ENCODE measurements at regions not wholly inside any gene's neighbourhood (a gene's known extent, or its start where the extent isn't known, plus 50 kb on each side); places are given as distances from the start of the nearest gene placed in this dataset.

DNA sequence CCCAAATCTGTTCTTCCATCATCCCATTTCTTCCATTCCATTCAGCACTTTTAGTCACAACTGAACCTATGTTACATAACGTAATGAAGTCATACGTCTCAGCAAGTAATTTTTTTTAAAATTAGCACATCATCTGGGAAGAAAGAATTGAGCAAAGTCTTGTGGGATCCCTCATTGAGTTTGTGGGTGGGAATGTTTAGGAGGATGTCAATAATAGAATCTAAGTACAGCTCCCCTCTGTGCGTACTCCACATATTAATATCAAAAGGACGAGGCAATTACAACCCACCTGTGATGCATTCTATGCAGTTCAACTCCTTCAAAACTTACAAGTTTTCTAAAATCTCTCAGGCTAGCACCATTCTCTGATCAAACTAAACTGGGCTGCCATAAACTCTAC lies 526.3 kb downstream of the AGTPBP1 start:
- H3K4me3 ChIP-seq, result no peak overlapping the region
- no peaks in the 10 kb centered on the region for H3K4me1 ChIP-seq (replicated peaks)
- no peak for DNase-seq (ENCODE audit: low read depth in 1 of 2, low spot score in 2 of 2)
- no peaks in the 10 kb centered on the region for H3K27me3 ChIP-seq (replicated peaks)
- no peaks in the 10 kb centered on the region for H3K36me3 ChIP-seq
- no peak overlapping the region for H3K27ac ChIP-seq
- H3K9me3 ChIP-seq (replicated peaks), result no peaks in the 10 kb centered on the region

DNA sequence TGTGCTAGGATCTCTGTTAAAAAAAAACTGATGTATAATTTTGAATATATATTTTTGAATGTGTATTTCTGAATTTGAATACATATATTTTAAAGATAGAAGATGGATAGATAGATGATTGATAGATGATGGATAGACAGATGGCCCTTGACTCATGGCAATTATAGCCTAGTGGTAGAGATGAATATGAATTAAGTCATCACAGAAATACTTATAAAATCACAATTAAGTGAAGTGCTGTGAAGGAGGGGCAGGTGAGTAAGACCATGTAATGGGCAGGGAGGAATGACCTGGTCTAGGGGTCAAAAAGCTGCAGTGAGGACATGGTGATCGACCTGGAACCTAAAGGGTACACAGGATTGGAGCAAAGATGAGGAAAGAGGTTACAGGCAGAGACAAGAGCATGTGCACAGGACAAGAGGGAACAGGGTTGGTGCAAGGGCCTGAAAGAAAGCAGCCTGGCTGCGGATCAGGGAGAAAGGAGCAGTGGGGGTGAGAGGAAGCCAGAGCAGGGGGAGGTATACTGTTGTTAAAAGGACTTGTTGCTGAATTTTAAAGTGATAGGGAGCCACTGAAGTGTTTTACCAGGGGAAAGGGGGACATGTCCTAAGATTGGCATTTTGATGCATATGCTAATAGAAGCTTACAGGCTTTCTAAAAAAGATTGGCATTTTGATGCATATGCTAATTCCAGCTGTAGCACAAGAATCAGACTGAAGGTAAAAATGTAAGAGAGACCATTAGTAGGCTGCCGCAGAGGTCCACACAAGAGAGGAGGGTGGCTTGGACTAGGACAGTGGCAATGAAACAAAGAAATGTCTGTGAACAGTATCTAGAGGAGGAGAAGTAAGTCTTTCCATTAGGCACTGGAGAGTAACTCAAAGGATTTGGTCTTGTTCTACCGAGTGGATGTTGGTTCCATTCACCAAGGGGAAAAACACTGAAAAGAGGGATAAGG lies 527.8 kb downstream of the AGTPBP1 start:
- Histone ChIP-seq H3K36me3 (no peaks in the 10 kb centered on the region), H3K4me3 (no peak overlapping the region), H3K27ac (no peak overlapping the region), H3K27me3 (replicated peaks) (no peaks in the 10 kb centered on the region), H3K9me3 (replicated peaks) (no peaks in the 10 kb centered on the region), H3K4me1 (replicated peaks) (no peaks in the 10 kb centered on the region)
- DNase-seq (ENCODE audit: low read depth in 1 of 2, low spot score in 2 of 2), result no peak

DNA sequence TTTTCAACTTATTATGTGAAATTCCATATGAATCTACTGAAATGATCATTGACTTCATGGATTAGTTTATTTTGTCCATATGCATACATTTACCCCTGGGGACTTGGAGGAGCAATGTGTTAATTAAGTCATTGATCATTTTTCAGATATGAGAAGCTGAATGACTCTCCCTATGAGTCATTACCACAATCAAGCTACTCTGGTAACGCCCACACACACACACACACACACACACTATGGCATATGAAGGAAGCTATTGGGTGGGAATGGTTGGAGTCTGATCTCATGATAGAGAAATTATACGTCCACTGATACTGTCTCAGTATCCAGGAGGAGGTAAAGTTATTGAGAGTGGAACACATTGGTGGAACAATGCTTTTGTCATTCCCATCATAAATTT lies 528.9 kb downstream of the AGTPBP1 start:
- Histone ChIP-seq H3K4me3 (no peak overlapping the region), H3K27me3 (replicated peaks) (no peaks in the 10 kb centered on the region), H3K9me3 (replicated peaks) (no peaks in the 10 kb centered on the region), H3K4me1 (replicated peaks) (no peaks in the 10 kb centered on the region), H3K27ac (no peak overlapping the region), H3K36me3 (no peaks in the 10 kb centered on the region)
- DNase-seq (ENCODE audit: low read depth in 1 of 2, low spot score in 2 of 2), result peak in 1 of 2 experiments; percentile 3

DNA sequence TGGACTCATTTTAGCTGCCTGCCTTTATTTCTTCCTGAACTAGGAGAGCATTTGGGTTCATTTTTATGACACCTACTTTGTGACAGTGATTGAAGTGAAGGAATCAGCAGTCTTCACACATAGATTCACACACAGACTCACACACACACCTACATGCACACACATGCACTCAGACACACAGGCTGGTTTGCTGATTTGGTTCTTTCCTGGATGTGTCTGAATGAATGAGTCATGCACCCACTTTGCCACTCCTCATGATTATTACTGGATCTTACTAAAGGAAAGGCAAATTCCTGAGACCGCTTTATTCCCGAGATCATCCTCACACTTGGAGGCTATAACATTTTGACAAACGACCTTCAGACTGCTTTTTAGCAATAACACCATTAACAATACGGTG lies 529.5 kb downstream of the AGTPBP1 start:
- Histone ChIP-seq H3K4me3 (no peak overlapping the region), H3K27ac (no peak overlapping the region), H3K9me3 (replicated peaks) (no peaks in the 10 kb centered on the region), H3K27me3 (replicated peaks) (no peaks in the 10 kb centered on the region), H3K36me3 (no peaks in the 10 kb centered on the region), H3K4me1 (replicated peaks) (no peaks in the 10 kb centered on the region)
- DNase-seq (ENCODE audit: low read depth in 1 of 2, low spot score in 2 of 2), result no peak

DNA sequence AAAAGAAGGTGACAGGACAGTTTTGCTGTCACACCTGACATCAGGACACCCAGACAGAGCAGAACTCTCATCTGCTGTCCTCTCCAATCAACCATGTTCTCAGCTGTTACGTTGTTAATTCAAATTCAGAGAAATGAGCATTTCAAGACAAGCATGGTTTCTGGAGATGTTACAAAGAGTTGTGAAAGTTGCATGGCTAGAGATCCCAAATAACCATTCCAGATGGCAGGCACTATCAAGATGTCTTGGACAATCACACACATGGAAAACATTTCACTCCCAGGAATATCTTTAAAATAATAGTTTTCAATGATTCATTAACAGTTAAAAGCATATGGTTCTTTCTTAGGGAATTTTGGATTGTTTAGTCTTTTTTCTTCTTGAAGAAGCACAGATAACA lies 533.1 kb downstream of the AGTPBP1 start:
- Histone ChIP-seq H3K9me3 (replicated peaks) (no peaks in the 10 kb centered on the region), H3K4me3 (no peak overlapping the region), H3K27ac (no peak overlapping the region), H3K4me1 (replicated peaks) (no peaks in the 10 kb centered on the region), H3K36me3 (no peaks in the 10 kb centered on the region), H3K27me3 (replicated peaks) (no peaks in the 10 kb centered on the region)
- no peak for DNase-seq (ENCODE audit: low read depth in 1 of 2, low spot score in 2 of 2)

DNA sequence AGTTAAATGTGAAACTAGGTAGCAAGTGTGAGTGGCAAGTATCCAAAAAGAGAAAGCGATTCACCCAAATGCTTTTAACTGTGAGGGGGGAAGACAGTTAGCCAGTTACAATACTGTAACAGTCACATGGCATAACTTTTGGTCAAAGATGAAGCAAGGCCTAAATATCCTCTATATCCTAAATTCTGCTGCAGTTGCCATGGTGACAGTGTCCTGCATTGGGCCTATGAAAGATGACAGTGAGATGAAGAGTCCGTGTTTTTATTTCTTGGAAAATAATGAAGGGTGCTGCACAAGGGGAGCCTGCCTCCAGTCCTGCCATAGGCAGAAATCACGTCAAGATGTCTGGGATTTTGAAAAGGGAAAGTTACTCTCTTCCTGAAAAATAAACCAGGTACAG lies 534.6 kb downstream of the NTRK2 start:
- H3K9me3 ChIP-seq (replicated peaks), result no peaks in the 10 kb centered on the region
- no peaks in the 10 kb centered on the region for H3K27me3 ChIP-seq (replicated peaks)
- H3K4me1 ChIP-seq (replicated peaks), result no peaks in the 10 kb centered on the region
- H3K36me3 ChIP-seq, result no peaks in the 10 kb centered on the region
- no peak for DNase-seq (ENCODE audit: low read depth in 1 of 2, low spot score in 2 of 2)
- no peak overlapping the region for H3K27ac ChIP-seq
- no peak overlapping the region for H3K4me3 ChIP-seq

DNA sequence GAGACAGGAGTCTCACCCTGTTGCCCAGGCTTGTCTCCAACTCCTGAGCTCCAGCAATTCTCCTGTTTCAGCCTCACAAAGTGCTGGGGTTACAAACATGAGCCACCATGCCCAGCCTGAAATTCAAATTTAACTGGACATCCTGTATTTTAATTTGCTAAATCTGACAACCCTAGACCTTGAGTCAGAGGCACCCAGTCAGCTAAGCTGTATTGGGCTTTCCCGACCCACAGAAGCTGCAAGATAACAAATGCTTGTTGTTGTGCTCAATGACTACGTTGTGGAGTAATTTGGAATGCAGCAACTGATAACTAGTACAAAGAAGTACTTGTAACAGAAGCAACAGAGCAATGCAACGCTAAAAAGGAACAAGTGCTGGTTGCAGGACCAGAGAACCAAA lies 533.1 kb downstream of the NTRK2 start:
- no peak overlapping the region for H3K4me3 ChIP-seq

DNA sequence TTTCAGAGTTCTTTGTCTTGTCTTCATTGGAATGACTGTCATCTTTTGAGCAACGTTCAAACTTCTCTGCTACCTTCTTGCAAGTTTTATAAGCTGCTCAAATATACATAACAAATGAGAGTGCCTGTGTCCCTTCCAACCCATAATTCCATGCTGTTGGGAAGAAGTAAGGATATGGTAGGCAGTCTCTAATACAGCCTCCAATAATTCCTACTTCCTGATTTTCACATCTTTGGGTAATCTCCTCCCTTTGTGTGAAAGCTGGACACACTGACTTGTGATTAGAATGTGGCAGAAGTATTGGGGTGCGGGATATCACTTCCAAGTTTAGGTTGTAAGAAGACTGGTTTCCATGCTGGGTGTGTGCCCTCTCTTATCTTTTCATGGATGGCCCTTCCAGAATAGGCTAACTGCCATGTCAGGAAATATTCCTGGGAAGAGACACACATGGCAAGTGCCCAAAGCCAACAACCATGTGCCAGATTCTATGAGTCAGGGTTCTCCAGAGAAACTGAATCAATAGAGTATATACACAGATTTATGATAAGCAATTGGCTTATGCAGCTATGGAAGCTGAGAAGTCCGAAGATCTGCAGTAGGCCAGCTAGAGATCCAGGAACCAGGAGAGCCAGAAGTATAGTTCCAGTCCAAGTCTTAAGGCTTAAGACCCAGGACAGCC lies 531.3 kb downstream of the NTRK2 start:
- DNase-seq (ENCODE audit: low read depth in 1 of 2, low spot score in 2 of 2), result no peak
- H3K9me3 ChIP-seq (replicated peaks), result no peaks in the 10 kb centered on the region
- H3K36me3 ChIP-seq, result no peaks in the 10 kb centered on the region
- H3K27ac ChIP-seq, result no peak overlapping the region
- H3K4me3 ChIP-seq, result no peak overlapping the region
- H3K27me3 ChIP-seq (replicated peaks), result no peaks in the 10 kb centered on the region
- no peaks in the 10 kb centered on the region for H3K4me1 ChIP-seq (replicated peaks)

More for the DNA sequence above, 533.1 kb downstream of the NTRK2 start:
- H3K9me3 ChIP-seq (replicated peaks), result no peaks in the 10 kb centered on the region
- H3K27me3 ChIP-seq (replicated peaks), result no peaks in the 10 kb centered on the region
- H3K27ac ChIP-seq, result no peak overlapping the region
- H3K36me3 ChIP-seq, result no peaks in the 10 kb centered on the region
- no peak for DNase-seq (ENCODE audit: low read depth in 1 of 2, low spot score in 2 of 2)
- no peaks in the 10 kb centered on the region for H3K4me1 ChIP-seq (replicated peaks)

DNA sequence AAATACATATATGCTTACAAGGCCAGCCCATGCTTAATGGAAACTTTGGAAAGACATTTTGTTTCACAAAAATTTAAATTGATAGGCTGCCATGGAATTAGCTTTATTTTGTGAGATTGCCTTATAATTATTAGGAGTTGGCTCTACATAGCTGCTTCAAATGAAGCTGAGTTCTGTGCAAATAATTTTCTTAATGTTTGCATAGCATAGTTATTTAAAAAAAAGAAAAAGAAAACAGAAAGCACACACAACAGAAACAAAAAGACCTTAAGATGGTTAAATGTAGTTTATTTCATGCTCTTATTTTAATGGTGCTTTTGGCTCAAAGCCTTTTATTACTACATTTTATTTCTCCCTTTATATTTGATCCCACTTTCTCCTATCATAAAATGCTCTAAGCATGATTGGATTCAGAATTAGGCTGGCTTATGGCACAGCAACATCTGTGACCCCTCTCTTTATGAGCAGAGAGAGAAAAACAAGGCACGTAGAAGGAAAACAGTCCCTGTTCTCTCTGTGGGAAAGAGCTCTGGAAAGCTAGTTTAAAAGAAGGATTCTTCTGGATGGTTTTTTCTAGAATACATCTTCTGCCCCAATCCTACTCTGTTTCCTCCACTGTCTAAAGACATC lies 530.5 kb downstream of the NTRK2 start:
- DNase-seq (ENCODE audit: low read depth in 1 of 2, low spot score in 2 of 2), result no peak
- Histone ChIP-seq H3K9me3 (replicated peaks) (no peaks in the 10 kb centered on the region), H3K4me3 (no peak overlapping the region), H3K27me3 (replicated peaks) (no peaks in the 10 kb centered on the region), H3K36me3 (no peaks in the 10 kb centered on the region), H3K4me1 (replicated peaks) (no peaks in the 10 kb centered on the region), H3K27ac (no peak overlapping the region)

DNA sequence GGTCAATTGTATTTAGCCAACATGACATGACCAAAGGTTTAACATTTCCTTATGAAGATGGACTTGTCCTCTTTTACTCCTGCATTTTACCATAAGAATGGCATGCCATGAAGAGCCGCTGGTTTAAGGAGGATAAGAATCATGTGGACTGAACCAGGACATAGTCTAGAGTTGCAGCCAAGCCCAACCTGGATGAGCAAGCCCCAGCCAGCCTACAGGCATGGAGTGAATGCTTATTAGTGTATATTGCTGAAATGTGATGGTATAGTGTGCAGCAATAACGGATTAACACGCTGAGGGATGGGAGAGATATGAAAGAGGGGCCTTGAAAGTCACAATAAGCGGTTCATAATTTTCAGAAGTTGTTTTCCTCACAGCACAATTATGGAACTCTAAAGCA lies 523.2 kb downstream of the NTRK2 start:
- DNase-seq (ENCODE audit: low read depth in 1 of 2, low spot score in 2 of 2), result no peak
- Histone ChIP-seq H3K27me3 (replicated peaks) (no peaks in the 10 kb centered on the region), H3K36me3 (no peaks in the 10 kb centered on the region), H3K9me3 (replicated peaks) (no peaks in the 10 kb centered on the region), H3K4me1 (replicated peaks) (no peaks in the 10 kb centered on the region), H3K4me3 (no peak overlapping the region), H3K27ac (no peak overlapping the region)

DNA sequence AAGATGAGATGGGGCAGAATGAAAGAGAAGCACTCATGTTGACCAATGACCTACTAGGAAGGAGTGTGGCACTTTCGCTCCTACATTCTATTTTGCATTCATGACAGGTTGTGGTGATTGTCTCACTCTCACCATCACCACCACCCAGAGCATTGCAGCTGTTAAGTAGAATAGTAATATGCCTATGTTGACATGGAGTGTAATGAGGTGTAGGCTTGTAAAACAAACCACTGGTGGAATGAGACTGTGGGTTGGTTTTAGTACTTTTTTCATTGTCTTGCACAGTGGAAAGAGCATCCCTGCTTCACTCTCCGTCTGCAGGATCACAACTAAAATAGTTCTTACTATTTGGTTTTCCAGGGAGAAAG lies 516.7 kb downstream of the NTRK2 start:
- no peaks in the 10 kb centered on the region for H3K36me3 ChIP-seq
- no peaks in the 10 kb centered on the region for H3K4me1 ChIP-seq (replicated peaks)
- DNase-seq (ENCODE audit: low read depth in 1 of 2, low spot score in 2 of 2), result no peak
- H3K27ac ChIP-seq, result no peak overlapping the region
- no peaks in the 10 kb centered on the region for H3K9me3 ChIP-seq (replicated peaks)
- H3K4me3 ChIP-seq, result no peak overlapping the region
- H3K27me3 ChIP-seq (replicated peaks), result no peaks in the 10 kb centered on the region

DNA sequence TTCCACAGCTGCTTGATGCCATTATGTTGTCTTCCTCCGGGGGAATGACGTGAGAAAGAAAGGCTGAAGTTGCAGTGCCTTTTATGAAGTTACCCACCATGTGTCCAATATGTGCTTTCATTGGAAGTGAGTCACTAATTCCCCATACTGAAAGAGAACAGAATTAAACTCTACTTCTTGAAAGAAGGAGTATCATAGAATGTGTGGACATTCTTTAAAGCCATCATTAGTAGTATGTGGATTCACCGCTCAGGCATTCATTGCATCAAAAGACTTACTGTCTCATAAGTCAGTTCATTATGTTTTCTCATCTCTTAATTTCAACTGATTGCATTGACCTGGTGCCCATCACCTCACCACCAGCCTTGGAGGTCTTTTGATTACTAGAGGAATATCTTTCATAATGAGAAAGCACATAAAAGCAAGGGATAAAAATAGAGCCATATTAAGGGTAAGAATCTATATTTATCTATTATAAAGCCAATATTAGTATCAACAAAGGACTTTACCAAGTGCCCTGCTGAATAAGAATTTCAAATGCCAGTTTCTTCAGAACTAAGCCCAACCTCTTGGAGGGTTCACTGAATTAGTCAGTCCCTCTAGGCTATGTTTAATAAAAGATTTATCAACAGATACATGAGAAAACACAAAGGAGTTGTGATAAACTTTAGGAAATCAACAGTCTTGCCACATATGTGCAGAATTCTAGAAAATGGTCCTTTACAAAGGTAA lies 516.1 kb downstream of the NTRK2 start:
- H3K4me1 ChIP-seq (replicated peaks), result no peaks in the 10 kb centered on the region

DNA sequence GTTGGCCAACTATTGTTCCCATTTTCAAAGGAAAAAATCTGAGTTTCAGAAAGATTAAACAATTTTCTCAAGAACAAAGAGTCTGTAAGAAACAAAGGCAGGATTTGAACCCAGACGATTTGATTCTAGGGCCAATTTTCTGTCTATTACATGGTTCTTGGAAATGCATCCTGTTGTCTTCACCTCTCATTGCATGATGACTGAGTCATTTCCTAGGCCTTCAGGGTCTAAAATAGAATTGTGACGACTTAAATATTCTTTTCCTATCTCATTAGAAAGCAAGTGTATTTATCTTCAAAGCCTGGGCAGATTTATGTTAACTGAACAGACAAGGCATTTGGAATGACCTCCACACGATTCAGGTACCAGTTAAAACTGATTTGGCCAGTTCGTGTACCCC lies 512.9 kb downstream of the NTRK2 start:
- H3K9me3 ChIP-seq (replicated peaks), result no peaks in the 10 kb centered on the region
- H3K36me3 ChIP-seq, result no peaks in the 10 kb centered on the region
- no peak overlapping the region for H3K4me3 ChIP-seq
- no peaks in the 10 kb centered on the region for H3K4me1 ChIP-seq (replicated peaks)
- no peaks in the 10 kb centered on the region for H3K27me3 ChIP-seq (replicated peaks)
- no peak overlapping the region for H3K27ac ChIP-seq
- no peak for DNase-seq (ENCODE audit: low read depth in 1 of 2, low spot score in 2 of 2)

More for the DNA sequence above, 516.1 kb downstream of the NTRK2 start:
- no peaks in the 10 kb centered on the region for H3K9me3 ChIP-seq (replicated peaks)
- no peak overlapping the region for H3K27ac ChIP-seq
- H3K36me3 ChIP-seq, result no peaks in the 10 kb centered on the region
- no peak for DNase-seq (ENCODE audit: low read depth in 1 of 2, low spot score in 2 of 2)
- H3K4me3 ChIP-seq, result no peak overlapping the region
- no peaks in the 10 kb centered on the region for H3K27me3 ChIP-seq (replicated peaks)

Measured in SJSA1 (cell line).